Inferior parietal cortex (tissue), 1 donor: ENCODE measurements at regions not wholly inside any gene's neighbourhood (a gene's known extent, or its start where the extent isn't known, plus 50 kb on each side); places are given as distances from the start of the nearest gene placed in this dataset.
"Not testable (repeated sequence)": the region's sequence is repeated elsewhere in the genome, so short reads cannot be mapped to it uniquely, and the experiment has no call there.

Experiments
- DNase-seq: peaks from one replicate; pipeline ENCODE4 v3.0.0-alpha.2; 2016; ENCODE audit errors: extremely low spot score

GRCh38 chr10:4635883-4636282 is 190.1 kb upstream of the AKR1E2 start:
- DNase-seq = no peak

GRCh38 chr10:4635388-4635787 is 190.6 kb upstream of the AKR1E2 start:
- DNase-seq = no peak

- DNase-seq = no peak
Measured at GRCh38 chr10:4633776-4634175, 192.2 kb upstream of the AKR1E2 start.

- DNase-seq = no peak
Measured at GRCh38 chr10:4633186-4633585, 192.8 kb upstream of the AKR1E2 start.

GRCh38 chr10:4632757-4633156 is 193.2 kb upstream of the AKR1E2 start:
- no peak for DNase-seq

GRCh38 chr10:4626919-4627318 is 199.1 kb upstream of the AKR1E2 start:
- DNase-seq = no peak

GRCh38 chr10:4623757-4624420 is 202.1 kb upstream of the AKR1E2 start:
- DNase-seq = no peak

GRCh38 chr10:4623200-4623599 is 202.8 kb upstream of the AKR1E2 start:
- DNase-seq = no peak

- no peak for DNase-seq
Measured at GRCh38 chr10:4622384-4622783, 203.6 kb upstream of the AKR1E2 start.

GRCh38 chr10:4617589-4617988 is 208.4 kb upstream of the AKR1E2 start:
- no peak for DNase-seq

- no peak for DNase-seq
Measured at GRCh38 chr10:4615042-4615441, 211.0 kb upstream of the AKR1E2 start.

- DNase-seq = no peak
Measured at GRCh38 chr10:4609251-4609650, 216.8 kb upstream of the AKR1E2 start.

GRCh38 chr10:4607681-4608080 is 218.3 kb upstream of the AKR1E2 start:
- no peak for DNase-seq

- no peak for DNase-seq
Measured at GRCh38 chr10:4606856-4607636, 219.0 kb upstream of the AKR1E2 start.

GRCh38 chr10:4602764-4603491 is 223.1 kb upstream of the AKR1E2 start:
- no peak for DNase-seq

GRCh38 chr10:4599471-4599870 is 226.5 kb upstream of the AKR1E2 start:
- no peak for DNase-seq

GRCh38 chr10:4597898-4598297 is 228.1 kb upstream of the AKR1E2 start:
- DNase-seq = not testable (repeated sequence)

- no peak for DNase-seq
Measured at GRCh38 chr10:4596951-4597350, 229.1 kb upstream of the AKR1E2 start.

GRCh38 chr10:4595719-4596319 is 230.2 kb upstream of the AKR1E2 start:
- DNase-seq = no peak

GRCh38 chr10:4590807-4591206 is 235.2 kb upstream of the AKR1E2 start:
- no peak for DNase-seq

- no peak for DNase-seq
Measured at GRCh38 chr10:4588824-4589223, 237.2 kb upstream of the AKR1E2 start.

- DNase-seq = no peak
Measured at GRCh38 chr10:4587466-4587865, 238.5 kb upstream of the AKR1E2 start.
